ENCODE measurements at regions not wholly inside any gene's neighbourhood (a gene's known extent, or its start where the extent isn't known, plus 50 kb on each side); places are given as distances from the start of the nearest gene placed in this dataset.

- DNase-seq = no peak
Observed at GRCh38 chr18:46297124-46297523, 192.9 kb downstream of the HAUS1 start.

DNA sequence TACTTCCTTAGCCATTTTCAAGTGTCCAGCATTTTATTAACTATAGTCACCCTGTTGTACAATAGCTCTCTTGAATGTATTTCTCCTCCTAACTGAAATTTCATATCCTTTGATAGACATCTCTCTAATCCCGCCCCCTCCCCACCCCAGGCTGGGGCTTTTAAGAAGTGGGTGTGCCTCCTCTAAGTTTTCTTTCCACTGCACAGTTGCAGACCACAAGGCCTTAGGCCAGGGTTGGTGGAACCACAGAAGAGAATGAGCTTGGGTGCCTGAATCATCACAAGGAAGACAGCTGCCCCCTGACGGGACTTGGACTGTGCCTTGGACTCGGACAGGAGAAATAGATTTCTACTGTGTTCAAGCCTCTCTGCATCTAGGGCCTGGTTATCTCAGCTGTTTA lies 193.4 kb downstream of the HAUS1 start:
- DNase-seq = no peak

- DNase-seq = no peak
Observed at GRCh38 chr18:46298511-46298910, 194.3 kb downstream of the HAUS1 start.

GRCh38 chr18:46299465-46300008 lies 195.4 kb downstream of the HAUS1 start:
- DNase-seq = no peak

- no peak for DNase-seq
Observed at GRCh38 chr18:46301081-46301480, 196.9 kb downstream of the HAUS1 start.

DNA sequence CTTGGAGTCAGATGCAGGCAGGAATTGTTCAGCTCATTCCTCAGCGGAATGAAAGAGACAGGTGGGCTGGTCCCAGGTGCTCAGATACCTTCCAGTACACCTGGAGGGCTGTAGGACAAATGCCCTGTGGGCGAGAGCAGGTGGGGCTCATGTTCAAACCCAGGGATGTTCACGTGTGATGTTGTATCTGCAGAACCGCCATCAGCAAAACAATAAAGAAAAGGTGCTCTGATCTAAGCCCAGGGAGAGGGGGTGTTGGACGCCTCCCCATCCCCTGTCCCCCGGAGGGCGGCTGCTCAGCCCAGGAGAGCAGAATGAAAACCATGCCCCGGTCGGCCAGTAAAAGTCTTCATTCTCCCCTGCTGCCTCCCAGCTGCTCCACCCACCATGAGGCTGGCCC lies 197.4 kb downstream of the HAUS1 start:
- DNase-seq = no peak

DNA sequence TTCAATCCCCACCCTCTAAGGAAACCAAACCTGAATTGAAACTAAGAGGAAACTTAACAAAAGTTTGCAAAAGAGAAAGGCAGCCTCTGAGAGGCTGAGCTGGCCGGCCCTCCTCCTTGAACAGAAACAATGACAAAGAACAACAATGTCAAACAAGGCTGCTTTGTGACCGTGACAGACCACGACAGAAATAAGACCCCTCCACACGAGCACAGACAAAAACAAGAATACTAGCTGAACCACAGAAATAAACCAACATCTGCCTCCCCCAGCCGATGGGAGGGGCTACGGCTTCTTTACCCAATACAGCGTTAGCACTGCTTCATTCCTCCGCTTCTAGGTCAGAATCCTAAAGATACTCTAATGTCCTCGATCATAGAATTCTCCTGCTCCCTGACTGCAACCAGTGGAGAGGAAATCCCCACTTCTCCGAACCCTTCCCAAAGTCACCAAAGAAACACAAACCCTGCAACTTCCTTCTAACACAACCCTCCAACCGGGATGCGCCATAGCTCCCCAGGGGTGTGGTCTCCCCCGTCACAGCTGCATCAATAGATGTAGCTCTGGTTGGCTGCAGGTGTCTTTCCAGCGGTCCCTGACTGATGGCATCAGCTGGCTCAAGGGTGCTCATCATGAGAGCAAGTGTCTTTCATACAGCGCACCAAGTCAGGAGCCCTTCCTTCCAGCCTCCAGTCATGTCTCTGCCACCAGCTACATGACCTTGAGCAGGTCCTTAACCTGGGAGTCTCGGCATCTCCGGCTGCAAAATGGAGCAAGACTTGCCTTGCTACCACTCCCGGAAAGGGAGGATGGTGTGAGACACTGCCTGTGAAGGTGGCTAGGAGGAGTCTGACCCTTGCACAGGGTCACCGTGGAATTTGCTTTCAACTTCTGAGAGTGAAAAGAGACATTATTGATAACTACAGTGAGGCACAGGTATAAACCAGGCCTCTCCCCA lies 198.6 kb downstream of the HAUS1 start:
- DNase-seq = no peak

DNA sequence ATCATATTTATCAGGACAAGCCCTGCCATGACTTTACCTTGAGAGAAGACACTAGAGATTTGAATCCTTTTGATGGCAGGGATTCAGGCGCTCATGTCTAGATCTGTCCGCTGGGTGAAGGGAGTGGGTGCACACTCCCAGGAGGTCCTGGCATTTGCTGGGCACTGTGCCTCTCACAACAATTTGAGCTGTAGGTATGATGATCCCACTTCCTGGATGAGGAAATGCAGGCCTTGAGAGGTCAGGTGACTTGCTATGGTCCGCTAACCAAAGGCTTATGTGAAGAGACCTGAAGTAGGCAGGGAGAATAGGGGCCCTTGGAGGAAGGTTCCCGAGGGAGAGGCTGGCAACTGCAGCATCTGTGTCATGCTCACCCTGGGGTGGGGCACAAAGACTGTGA lies 206.1 kb downstream of the HAUS1 start:
- DNase-seq = no peak

- no peak for DNase-seq
Observed at GRCh38 chr18:46310675-46311345, 206.6 kb downstream of the HAUS1 start.

GRCh38 chr18:46311491-46311890 lies 207.3 kb downstream of the HAUS1 start:
- DNase-seq = no peak

GRCh38 chr18:46312221-46312620 lies 208.0 kb downstream of the HAUS1 start:
- DNase-seq = no peak

DNA sequence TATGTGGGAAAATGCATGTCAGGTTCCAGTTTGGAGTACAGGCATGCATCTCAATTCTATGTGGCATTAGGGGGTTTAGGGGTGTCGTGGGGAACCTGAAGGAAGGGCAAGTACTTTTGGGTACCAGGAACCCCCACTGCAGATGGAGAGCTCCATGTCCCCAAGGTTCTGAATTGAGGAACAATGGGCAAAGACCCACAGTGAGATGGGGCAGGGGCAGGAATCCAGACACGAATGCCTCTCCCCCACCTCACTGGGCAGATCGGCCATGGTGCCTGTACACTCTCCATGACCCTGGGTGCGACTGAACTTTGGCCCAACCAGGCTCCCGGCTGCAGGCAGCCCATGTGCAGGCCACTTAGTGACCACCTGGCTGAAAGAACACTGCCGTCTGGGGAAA lies 209.3 kb downstream of the HAUS1 start:
- DNase-seq = no peak

GRCh38 chr18:46314011-46314410 lies 209.8 kb downstream of the HAUS1 start:
- DNase-seq = no peak

DNA sequence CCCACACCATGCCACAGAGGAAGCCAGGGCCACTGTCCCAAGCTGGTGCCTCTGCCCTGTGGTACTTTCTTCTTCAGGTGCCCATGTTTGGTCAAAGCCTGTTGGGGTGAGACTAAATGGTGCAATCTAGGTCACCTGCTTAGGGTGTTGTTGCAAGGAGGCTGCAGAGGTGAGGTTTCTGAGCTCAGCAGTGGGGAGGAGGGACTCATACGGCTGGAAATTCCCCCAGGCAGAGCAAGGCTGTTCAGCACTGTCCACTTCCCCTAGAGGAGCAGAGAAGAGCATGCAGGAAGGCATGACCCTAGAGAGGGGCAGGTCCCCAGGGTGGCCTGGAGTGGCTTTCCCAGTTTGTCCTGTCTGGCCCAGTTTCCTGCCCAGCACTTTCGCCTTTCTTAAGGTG lies 211.0 kb downstream of the HAUS1 start:
- no peak for DNase-seq

GRCh38 chr18:46318356-46318755 lies 214.2 kb downstream of the HAUS1 start:
- DNase-seq = no peak

DNA sequence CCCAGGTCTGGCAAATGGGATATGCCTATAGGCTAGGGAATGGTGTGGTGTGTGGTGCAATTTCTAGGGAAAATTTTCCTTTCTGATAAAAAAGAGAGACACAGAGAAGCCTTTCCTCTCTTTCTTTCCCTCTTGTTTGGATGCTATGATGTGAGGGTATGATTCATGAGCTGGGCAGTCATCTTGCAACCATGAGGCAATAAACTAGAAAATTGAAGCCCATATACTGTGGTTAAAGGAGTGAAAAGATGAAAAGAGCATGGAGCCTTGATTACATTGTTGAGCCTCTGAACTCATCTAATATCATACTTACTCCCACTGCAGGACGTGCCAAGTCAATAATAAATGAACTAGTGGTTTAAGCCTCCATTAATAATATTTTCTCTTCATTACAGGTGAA lies 215.6 kb downstream of the HAUS1 start:
- DNase-seq = no peak

- no peak for DNase-seq
Observed at GRCh38 chr18:46320297-46320696, 216.1 kb downstream of the HAUS1 start.

DNA sequence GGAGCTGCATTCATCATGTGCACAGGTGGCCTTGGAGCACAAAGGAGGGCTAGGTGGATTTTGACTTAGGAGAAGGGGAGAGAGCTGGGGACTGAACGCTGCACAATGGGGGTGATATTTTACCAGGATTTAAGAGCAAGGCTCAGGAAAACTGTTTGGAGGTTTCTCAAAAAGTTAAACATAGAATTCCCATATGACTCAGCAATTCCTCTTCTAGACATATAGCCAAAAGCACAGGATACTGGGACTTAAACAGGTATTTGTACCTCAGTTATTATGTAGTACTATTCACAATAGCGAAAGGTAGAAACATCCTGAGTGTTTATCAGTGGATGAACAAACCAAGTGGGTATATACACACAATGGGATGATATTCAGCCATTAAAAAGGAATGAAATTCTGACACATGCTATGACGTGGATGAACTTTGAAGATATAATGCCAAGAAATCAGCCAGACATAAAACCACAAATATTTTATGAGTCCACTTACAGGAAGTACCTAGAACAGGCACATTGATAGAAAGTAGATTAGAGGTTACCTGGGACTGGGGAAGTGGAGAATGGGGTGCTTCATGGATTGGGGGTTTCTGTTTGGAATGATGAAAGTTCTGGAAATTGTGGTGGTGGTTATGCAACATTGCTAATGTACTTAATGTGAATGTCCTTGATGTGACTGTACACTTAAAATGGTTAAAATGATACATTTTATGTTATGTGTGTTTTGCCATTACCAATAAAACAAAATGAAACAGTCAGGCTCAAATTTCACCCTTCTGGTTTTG lies 216.9 kb downstream of the HAUS1 start:
- DNase-seq = no peak

DNA sequence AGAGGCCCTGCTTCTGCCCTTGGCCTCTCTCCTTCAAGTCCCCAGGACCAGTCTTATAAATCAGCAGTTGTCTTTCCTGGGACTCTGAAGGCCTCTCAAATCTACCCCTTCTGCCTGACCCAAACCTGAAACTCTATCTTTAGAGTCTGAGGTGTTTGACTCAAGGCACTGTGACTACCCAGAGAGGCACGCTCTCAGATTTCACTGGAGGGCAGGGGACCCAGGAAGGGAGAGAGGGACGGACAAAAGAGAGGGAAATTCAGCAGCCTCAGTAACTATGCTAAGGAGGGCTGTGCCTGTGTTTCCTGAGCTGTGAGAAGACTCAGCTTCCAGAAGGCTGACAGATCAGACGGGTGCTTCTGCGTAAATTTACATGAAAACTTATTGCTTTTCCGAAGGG lies 217.8 kb downstream of the HAUS1 start:
- DNase-seq = no peak

DNA sequence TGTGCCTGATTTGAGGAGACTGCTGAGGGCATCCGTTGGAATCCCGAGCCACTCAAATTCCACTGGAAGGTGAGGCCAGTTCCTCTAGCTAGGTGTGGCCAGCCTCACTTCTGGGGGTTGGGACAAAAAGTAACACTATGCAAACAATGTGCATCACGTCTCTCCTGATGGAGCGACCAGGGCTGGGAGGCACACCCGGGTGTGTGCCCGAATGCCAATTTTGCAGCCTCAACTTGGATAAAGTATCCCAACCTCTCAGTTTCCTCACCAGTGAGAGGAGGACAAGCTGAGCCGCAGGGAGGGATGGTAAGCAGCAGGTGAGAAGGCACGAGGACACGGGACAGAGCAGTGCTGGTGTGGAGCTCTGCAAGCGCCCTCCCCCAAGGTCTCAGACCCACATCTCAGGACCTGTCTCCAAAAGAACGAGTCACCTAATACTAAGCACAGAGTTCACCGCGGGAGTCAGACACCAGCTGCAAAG lies 218.3 kb downstream of the HAUS1 start:
- no peak for DNase-seq

GRCh38 chr18:46322941-46323340 lies 218.8 kb downstream of the HAUS1 start:
- DNase-seq = no peak

GRCh38 chr18:46324087-46324955 lies 220.1 kb downstream of the HAUS1 start:
- no peak for DNase-seq

Data from stimulated activated CD4-positive, alpha-beta T cell treated with anti-CD3 and anti-CD28 coated beads, Interleukin-4, amount 100 ng/mL, for 24 hours (primary cell).